Activated CD8-positive, alpha-beta memory T cell treated with anti-CD3 and anti-CD28 coated beads, Interleukin-2, amount 50 U/mL, for 24 hours (primary cell): ENCODE measurements at regions not wholly inside any gene's neighbourhood (a gene's known extent, or its start where the extent isn't known, plus 50 kb on each side); places are given as distances from the start of the nearest gene placed in this dataset.
"Not testable (repeated sequence)": the region's sequence is repeated elsewhere in the genome, so short reads cannot be mapped to it uniquely, and the experiment has no call there.

Experiments used
- DNase-seq: peaks from one replicate; pipeline ENCODE4 v3.0.0-alpha.2; 2020; ENCODE audit errors: extremely low read depth

- no peak for DNase-seq
These were observed 84.1 kb upstream of the SIRPA start for GRCh38 chr20:1810926-1811620.

DNA sequence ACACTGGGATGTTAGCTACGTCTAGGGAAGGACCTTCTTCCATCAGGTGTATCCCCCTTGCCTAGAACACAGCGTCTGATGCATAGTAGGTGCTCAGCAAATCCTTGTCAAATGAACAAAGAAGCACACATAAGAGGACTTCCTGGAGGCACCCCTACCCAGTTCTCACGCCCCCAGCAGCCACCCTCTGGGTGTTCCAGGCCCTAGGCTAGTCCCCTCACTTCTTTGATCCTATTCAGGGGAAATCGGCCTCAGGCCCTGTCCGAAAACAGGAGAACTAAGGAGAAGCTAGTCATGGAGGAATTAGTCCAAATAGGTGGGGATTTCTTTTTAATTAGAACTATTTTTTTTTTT lies 84.7 kb upstream of the SIRPA start:
- no peak for DNase-seq

GRCh38 chr20:1809611-1810510 lies 85.3 kb upstream of the SIRPA start:
- no peak for DNase-seq

- DNase-seq: no peak
These were observed 86.1 kb upstream of the SIRPA start for GRCh38 chr20:1809131-1809572.

- no peak for DNase-seq
These were observed 87.1 kb upstream of the SIRPA start for GRCh38 chr20:1808101-1808500.

GRCh38 chr20:1807394-1807793 lies 87.8 kb upstream of the SIRPA start:
- DNase-seq: no peak

GRCh38 chr20:1806456-1806855 lies 88.8 kb upstream of the SIRPA start:
- DNase-seq: no peak

- DNase-seq: no peak
These were observed 89.4 kb upstream of the SIRPA start for GRCh38 chr20:1805816-1806215.

DNA sequence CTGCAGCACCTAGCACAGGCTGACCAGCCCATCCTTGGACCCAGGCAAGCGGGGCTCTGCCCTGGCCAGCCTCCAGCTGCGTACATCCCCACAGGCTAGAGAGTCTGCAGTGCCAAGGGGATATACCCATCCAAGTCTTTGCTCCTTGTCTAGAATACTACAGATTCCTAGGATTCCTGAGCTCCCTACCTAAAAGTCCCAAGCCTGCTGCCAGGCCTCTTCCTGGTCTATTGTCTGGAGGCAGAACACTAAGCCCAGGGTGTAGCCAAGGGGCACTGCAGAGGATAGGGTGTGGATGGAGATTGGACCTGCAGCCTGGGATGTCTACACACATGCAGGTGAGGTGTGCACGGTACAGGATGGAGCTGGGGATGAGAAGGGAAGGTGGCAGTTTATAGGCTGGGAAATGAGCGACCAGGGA lies 90.0 kb upstream of the SIRPA start:
- DNase-seq: no peak

DNA sequence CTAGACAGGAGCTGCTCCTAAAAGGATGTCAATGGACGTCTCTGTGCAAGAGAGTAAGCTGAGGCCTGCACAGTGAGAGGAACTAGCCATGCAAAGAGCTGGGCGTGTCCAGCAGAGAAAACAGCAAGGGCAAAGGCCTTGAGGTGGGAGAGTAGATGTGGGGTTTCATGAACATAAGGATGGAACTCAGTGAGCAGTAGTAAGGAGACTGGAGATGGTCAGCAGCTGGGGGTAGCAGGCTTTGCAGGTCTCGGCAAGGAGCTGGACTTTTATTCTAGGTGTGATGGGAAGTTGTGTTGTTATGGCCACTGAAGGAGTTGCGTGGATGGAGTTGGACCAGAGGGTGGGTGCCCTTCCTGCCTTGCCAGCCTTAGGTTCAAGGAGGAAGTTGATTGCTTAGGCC lies 90.7 kb upstream of the SIRPA start:
- DNase-seq: no peak

DNA sequence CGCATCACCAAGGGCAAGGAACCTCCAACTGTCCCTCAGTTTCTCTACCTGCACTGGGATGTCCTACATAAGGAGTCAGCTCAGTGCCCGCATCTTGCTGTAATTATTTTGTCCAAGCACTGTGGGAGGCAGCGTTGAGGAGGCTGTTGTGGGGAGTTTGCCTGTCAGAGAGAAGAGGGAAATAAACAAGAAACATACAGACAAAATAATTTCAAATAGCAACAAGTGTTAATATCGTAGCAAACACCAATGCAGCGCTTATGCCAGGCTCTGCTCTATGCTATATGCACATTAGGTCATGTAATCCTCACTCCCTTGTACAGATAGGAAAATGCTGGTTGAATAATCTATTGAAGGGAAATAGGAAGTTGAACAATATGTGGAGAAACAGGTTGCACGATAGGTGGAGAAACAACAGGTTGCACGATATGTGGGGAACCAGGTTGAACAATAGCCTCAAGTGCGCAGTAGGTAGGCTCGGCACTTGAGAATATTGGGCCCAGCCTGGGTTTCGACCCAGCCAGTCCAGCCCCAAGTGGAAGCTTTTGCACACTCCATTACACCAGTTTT lies 91.2 kb upstream of the SIRPA start:
- no peak for DNase-seq

DNA sequence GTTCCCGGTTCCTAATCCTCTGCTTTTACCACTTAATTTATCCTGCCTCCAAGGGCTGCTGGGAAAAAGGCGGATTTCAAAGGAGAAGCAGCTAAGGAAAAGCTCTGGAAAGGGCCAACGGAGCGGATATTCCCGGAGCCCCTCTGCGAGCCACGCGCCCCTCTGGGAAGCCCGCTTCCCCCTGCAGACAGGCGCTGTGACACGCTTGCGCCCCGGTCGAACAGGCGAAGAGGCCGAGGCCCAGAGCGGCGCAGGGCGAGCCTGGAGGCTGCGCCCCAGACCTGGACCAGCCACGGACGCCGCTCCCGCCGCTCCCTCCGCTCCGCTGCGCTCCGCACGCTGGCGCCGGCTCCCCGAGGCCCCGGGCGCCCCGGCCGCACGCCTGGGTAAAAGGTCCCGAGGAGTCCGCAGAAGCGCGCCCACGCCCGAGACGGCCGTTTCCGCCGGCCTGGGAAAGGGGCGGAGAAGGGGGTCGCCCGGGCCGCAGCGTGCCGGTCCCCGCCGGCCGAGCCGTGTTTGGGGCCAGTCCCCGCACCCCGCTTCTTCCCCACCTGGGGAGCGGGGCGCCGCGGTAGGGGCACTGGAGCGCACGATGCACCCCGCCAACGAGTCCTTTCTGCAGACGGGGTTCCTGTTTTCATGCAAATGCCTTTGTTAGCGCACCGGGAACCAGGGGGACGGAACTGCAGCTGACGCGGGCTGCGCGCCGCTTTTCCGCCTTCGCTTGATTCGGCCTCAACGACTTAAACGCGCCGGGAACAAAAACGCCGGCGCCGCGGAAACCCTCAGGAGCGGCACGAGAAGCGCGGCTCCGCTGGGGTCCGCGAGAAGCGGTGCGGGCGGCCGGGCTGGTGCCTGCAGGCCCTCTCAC lies 91.9 kb upstream of the SIRPA start:
- no peak for DNase-seq

- DNase-seq: no peak
These were observed 92.7 kb upstream of the SIRPA start for GRCh38 chr20:1802385-1803060.

DNA sequence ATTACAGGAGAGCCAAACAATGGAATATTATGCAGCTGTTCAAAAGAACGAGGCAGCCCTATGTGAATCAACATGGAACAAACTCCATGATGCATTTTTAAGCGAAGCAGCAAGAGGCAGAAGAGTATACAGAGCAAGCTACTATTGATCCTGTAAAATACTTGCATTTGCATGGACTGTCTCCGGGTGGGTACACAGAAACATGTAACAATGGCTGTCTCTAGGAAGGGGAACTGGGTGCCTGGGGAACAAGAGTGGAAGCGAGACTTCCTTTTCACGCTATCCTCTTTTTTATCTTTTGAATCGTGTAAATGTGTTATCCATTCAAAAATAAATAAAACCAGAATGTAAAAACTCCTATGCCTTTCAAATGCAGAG lies 93.3 kb upstream of the SIRPA start:
- DNase-seq: no peak

DNA sequence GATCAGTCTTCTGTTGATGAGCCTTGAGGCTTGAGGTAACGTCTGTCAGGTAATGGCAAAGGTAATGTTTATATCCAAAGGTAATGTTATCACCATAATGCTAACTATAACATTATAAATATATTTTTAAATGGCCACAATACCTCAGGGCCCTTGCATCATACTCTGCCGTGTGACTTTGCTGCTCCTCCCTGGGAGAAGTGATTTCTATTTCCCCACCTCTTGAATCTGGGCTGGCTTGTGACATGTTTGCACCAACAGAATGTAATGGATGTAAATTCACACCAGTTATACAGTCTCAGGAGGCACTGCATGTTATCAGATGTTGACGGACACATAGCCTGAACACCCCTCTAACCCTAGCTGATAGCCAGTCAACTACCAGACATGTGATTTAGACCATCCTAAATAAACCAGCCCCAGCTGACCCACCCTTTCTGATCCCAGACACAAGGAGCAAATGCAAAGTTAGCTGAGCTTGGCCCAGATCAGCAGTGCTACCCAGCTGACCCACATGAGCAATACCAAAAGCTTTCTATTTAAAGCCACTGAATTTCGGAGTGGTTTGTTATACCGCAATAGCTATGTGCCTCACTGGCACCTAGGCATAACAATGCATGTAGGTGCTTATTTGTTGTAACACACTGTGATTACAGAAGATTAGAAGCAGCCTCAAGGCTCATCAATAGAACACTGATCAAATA lies 93.8 kb upstream of the SIRPA start:
- DNase-seq: no peak

GRCh38 chr20:1800777-1801176 lies 94.4 kb upstream of the SIRPA start:
- DNase-seq: no peak

- no peak for DNase-seq
These were observed 95.0 kb upstream of the SIRPA start for GRCh38 chr20:1800180-1800579.

- not testable (repeated sequence) for DNase-seq
These were observed 95.5 kb upstream of the SIRPA start for GRCh38 chr20:1799746-1800145.

- no peak for DNase-seq
These were observed 96.2 kb upstream of the SIRPA start for GRCh38 chr20:1798982-1799381.

DNA sequence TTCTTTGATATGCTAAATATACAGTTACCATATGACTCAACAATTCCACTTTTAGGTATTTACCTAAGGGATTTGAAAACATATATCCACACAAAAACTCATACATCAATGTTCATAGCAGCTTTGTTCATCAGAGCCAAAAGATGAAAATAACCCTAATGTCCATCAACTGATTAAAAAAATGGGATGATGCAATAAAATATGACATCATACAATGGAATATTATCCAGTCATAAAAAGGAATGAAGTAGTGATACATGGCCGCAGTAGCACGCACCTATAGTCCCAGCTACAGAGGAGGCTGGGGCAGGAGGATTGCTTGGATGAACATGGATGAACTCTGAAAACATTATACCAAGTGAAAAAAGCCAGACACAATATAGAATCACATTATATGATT lies 101.4 kb upstream of the SIRPA start:
- DNase-seq: no peak

DNA sequence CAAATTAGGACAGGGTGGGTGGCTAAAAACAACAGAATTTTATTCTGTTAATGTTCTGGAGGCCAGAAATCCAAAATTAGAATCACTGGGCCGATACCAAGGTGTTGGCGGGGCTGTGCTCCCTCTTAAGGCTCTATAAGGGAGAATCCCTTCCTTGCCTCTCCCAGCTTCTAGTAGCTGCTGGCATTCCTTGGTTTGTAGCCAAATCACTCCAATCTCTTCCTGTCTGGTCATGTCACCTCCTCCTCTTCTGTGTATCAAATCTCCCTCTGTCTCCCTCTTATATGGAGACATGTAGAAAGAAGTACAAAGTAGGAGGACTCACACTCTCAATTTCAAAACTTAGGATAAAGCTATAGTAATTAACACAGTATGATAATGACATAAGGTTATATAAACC lies 102.9 kb upstream of the SIRPA start:
- DNase-seq: no peak
